ENCODE measurements at regions not wholly inside any gene's neighbourhood (a gene's known extent, or its start where the extent isn't known, plus 50 kb on each side); places are given as distances from the start of the nearest gene placed in this dataset.
"Not testable (repeated sequence)": the region's sequence is repeated elsewhere in the genome, so short reads cannot be mapped to it uniquely, and the experiment has no call there.

- not testable (repeated sequence) for TF ChIP-seq TAF1, POLR2A, POLR2AphosphoS5 (IDR thresholded peaks at IDR 0.05; ENCODE audit: low read depth, low read length)
These were observed 68.3 kb downstream of the PNMA6F start for GRCh38 chrX:153253239-153253638.

Data from GM12891 (cell line).